Astrocyte of the spinal cord (primary cell): ENCODE measurements at regions not wholly inside any gene's neighbourhood (a gene's known extent, or its start where the extent isn't known, plus 50 kb on each side); places are given as distances from the start of the nearest gene placed in this dataset.

Experiments used
- DNase-seq: peaks from one replicate; pipeline ENCODE4 v3.0.0; 2011; ENCODE audit warnings: low read depth, low spot score
- H3K4me3 ChIP-seq: 2 replicates; pipeline ENCODE4 v1.5.1; 2011; ENCODE audit warnings: low read depth, mild to moderate bottlenecking, low read length, moderate library complexity
- CTCF ChIP-seq: IDR thresholded peaks from 2 replicates; pipeline ENCODE4 v1.5.1; 2012; ENCODE audit warnings: low read depth, mild to moderate bottlenecking, low read length, inconsistent platforms
- in situ Hi-C: cut with HindIII; loops from 2 replicates; pipeline ENCODE4 v1.10.0; 2017; ENCODE audit warnings: low sequenced_read_pairs

GRCh38 chr15:35166730-35167359, 81.8 kb upstream of the NANOGP8 start:
- TF ChIP-seq CTCF, result no peak
- DNase-seq, result no peak
- no peak overlapping the region for H3K4me3 ChIP-seq
- in situ Hi-C loops, result no loop called here

- in situ Hi-C loops, result no loop called here
- no peak for TF ChIP-seq CTCF
- DNase-seq, result no peak
- no peak overlapping the region for H3K4me3 ChIP-seq
Observed at GRCh38 chr15:35161694-35162093, 76.6 kb upstream of the NANOGP8 start.

- in situ Hi-C loops, result no loop called here
- DNase-seq, result no peak
- H3K4me3 ChIP-seq, result no peak overlapping the region
- no peak for TF ChIP-seq CTCF
Observed at GRCh38 chr15:35159170-35159569, 74.1 kb upstream of the NANOGP8 start.

- TF ChIP-seq CTCF, result no peak
- H3K4me3 ChIP-seq, result no peak overlapping the region
- in situ Hi-C loops, result no loop called here
- DNase-seq, result no peak
Observed at GRCh38 chr15:35151782-35152181, 66.7 kb upstream of the NANOGP8 start.

GRCh38 chr15:35151381-35151780, 66.3 kb upstream of the NANOGP8 start:
- TF ChIP-seq CTCF, result no peak
- H3K4me3 ChIP-seq, result no peak overlapping the region
- in situ Hi-C loops, result no loop called here
- DNase-seq, result no peak

GRCh38 chr15:35150361-35150760, 65.3 kb upstream of the NANOGP8 start:
- no peak for DNase-seq
- TF ChIP-seq CTCF, result no peak
- in situ Hi-C loops, result no loop called here
- H3K4me3 ChIP-seq, result no peak overlapping the region

- in situ Hi-C loops, result no loop called here
- H3K4me3 ChIP-seq, result no peak overlapping the region
- DNase-seq, result no peak
- TF ChIP-seq CTCF, result no peak
Observed at GRCh38 chr15:35145336-35145735, 60.2 kb upstream of the NANOGP8 start.
